Activated naive CD8-positive, alpha-beta T cell treated with anti-CD3 and anti-CD28 coated beads, Interleukin-2, amount 50 U/mL, for 24 hours (primary cell): ENCODE measurements at regions not wholly inside any gene's neighbourhood (a gene's known extent, or its start where the extent isn't known, plus 50 kb on each side); places are given as distances from the start of the nearest gene placed in this dataset.

Experiments
- ATAC-seq: fragments of 150-1000 bp; cut with Tn5 transposase; one replicate; pipeline ENCODE4 v1.10.0; 2021
- DNase-seq: peaks from one replicate; pipeline ENCODE4 v3.0.0; 2021
- H3K27ac Mint-ChIP-seq: one replicate; pipeline ENCODE4 v1.8.0; 2021; ENCODE audit warnings: mild to moderate bottlenecking, mixed read lengths
- H3K27me3 Mint-ChIP-seq: one replicate; pipeline ENCODE4 v1.8.0; 2021; ENCODE audit warnings: mixed read lengths
- H3K36me3 Mint-ChIP-seq: one replicate; pipeline ENCODE4 v1.8.0; 2021; ENCODE audit warnings: low read depth, mixed read lengths
- H3K4me1 Mint-ChIP-seq: one replicate; pipeline ENCODE4 v1.8.0; 2021; ENCODE audit warnings: mixed read lengths
- H3K4me3 Mint-ChIP-seq: one replicate; pipeline ENCODE4 v1.8.0; 2021; ENCODE audit warnings: mild to moderate bottlenecking, moderate library complexity, mixed read lengths
- H3K9me3 Mint-ChIP-seq: one replicate; pipeline ENCODE4 v1.8.0; 2021; ENCODE audit warnings: mixed read lengths

DNA sequence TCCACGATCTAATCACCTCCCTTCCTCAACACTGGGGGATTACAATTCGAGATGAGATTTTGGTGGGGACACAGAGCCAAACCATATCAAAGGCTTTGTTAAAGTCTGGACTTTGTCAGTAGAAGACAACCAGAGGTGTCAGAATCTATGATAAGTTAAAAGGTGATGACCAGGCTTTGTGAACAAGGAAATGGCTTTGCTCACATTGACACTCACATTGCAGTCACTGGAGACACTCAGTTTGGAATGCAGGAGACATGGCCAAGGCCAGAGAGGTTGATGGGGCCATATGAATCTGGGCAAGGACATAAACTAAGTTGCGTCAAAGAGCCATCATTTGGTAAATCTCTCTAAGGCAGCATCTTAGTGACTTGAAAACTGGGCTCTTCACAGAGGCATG lies 678.2 kb upstream of the FSHR start:
- Mint-ChIP-seq H3K27ac (no peak overlapping the region), H3K4me3 (no peak overlapping the region), H3K4me1 (no peaks in the 10 kb centered on the region), H3K9me3 (no peaks in the 10 kb centered on the region), H3K27me3 (no peaks in the 10 kb centered on the region), H3K36me3 (no peaks in the 10 kb centered on the region)
- DNase-seq (no peak), ATAC-seq (no peak)

GRCh38 chr2:49831698-49832367 lies 677.5 kb upstream of the FSHR start:
- no peaks in the 10 kb centered on the region for H3K9me3 Mint-ChIP-seq

GRCh38 chr2:49830846-49831245 lies 676.5 kb upstream of the FSHR start:
- no peaks in the 10 kb centered on the region for H3K9me3 Mint-ChIP-seq
- H3K27ac Mint-ChIP-seq, result no peak overlapping the region
- H3K4me3 Mint-ChIP-seq, result no peak overlapping the region

More at GRCh38 chr2:49831698-49832367, 677.5 kb upstream of the FSHR start:
- no peaks in the 10 kb centered on the region for H3K36me3 Mint-ChIP-seq
- H3K4me3 Mint-ChIP-seq, result no peak overlapping the region
- DNase-seq, result no peak
- no peak for ATAC-seq
- H3K27me3 Mint-ChIP-seq, result no peaks in the 10 kb centered on the region
- H3K27ac Mint-ChIP-seq, result no peak overlapping the region
- no peaks in the 10 kb centered on the region for H3K4me1 Mint-ChIP-seq

DNA sequence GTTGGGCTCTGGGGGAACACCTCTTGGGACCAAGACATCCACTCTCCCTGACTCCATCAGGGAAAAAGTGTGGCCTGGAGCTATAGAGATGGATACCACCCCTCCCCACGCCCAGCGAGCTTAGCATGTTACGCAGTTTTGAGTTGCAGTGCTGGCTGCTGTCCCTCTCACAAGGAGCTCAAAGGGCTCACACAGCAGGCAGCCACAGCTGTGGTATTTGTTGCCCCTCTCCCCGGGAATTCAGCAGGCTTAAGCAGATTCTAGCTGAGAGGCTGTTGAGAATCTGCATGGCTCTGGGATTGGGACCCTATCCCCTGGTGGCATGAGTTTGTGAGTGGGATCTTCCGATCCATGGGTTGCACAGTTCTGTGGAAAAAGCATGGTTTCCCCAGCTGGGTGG lies 673.1 kb upstream of the FSHR start:
- H3K4me1 Mint-ChIP-seq, result no peaks in the 10 kb centered on the region
- H3K9me3 Mint-ChIP-seq, result peaks cover 29% of the 10 kb centered on the region
- H3K27me3 Mint-ChIP-seq, result no peaks in the 10 kb centered on the region

More at GRCh38 chr2:49830846-49831245, 676.5 kb upstream of the FSHR start:
- H3K36me3 Mint-ChIP-seq, result no peaks in the 10 kb centered on the region
- DNase-seq (no peak), ATAC-seq (no peak)
- H3K27me3 Mint-ChIP-seq, result no peaks in the 10 kb centered on the region
- H3K4me1 Mint-ChIP-seq, result no peaks in the 10 kb centered on the region

DNA sequence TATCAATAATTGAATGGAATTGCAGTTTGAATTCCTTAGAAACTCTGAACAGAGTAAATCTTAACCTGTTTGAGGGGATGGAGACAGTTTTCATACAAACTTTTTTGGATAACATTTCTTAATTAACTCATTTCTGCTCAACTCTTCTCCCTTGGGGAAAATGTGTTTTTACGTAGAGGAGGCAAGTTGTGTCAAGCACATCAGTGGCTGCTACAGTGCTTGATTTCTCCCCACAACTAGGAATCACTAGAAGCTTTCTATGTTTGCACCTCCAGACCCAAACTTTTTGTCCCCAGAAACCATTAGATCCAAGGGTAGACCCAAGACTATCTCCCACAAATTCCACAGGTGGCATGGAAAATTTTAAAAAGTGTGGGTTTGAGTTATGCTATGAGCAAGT lies 658.9 kb upstream of the FSHR start:
- H3K4me1 Mint-ChIP-seq, result no peaks in the 10 kb centered on the region
- no peak for DNase-seq
- no peak for ATAC-seq
- no peak overlapping the region for H3K4me3 Mint-ChIP-seq
- H3K27me3 Mint-ChIP-seq, result no peaks in the 10 kb centered on the region
- no peak overlapping the region for H3K27ac Mint-ChIP-seq
- H3K9me3 Mint-ChIP-seq, result no peaks in the 10 kb centered on the region
- H3K36me3 Mint-ChIP-seq, result no peaks in the 10 kb centered on the region

More for the DNA sequence above, 673.1 kb upstream of the FSHR start:
- no peak for ATAC-seq
- Mint-ChIP-seq H3K36me3 (no peaks in the 10 kb centered on the region), H3K4me3 (no peak overlapping the region), H3K27ac (no peak overlapping the region)
- DNase-seq, result no peak

GRCh38 chr2:49812730-49813129 lies 658.4 kb upstream of the FSHR start:
- no peak for ATAC-seq
- H3K27ac Mint-ChIP-seq, result no peak overlapping the region
- H3K36me3 Mint-ChIP-seq, result no peaks in the 10 kb centered on the region
- H3K27me3 Mint-ChIP-seq, result no peaks in the 10 kb centered on the region
- DNase-seq, result no peak
- H3K9me3 Mint-ChIP-seq, result no peaks in the 10 kb centered on the region
- no peaks in the 10 kb centered on the region for H3K4me1 Mint-ChIP-seq
- no peak overlapping the region for H3K4me3 Mint-ChIP-seq

DNA sequence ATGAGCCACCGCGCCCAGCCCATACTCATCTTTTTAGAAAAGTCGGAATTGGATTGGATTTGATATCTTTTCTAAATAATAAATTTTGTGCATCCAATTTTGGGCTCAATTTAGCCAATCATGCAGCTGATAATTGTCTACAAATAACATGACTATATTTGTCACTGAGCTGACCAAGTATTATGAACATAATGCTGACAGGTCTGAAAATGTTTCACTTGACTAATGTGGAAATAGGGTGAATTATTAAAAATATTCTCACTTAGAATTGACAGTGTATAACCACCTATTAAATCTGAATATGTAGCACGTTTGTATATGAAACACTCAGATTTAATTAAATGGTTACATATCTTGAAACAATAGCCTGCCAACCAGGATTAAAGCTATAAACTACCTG lies 657.2 kb upstream of the FSHR start:
- Mint-ChIP-seq H3K27me3 (no peaks in the 10 kb centered on the region), H3K9me3 (no peaks in the 10 kb centered on the region), H3K4me3 (no peak overlapping the region), H3K4me1 (no peaks in the 10 kb centered on the region), H3K27ac (no peak overlapping the region), H3K36me3 (no peaks in the 10 kb centered on the region)
- no peak for DNase-seq
- no peak for ATAC-seq

GRCh38 chr2:49807689-49808088 lies 653.4 kb upstream of the FSHR start:
- no peaks in the 10 kb centered on the region for H3K9me3 Mint-ChIP-seq
- no peak overlapping the region for H3K4me3 Mint-ChIP-seq
- H3K27ac Mint-ChIP-seq, result no peak overlapping the region
- ATAC-seq (no peak), DNase-seq (no peak)
- H3K36me3 Mint-ChIP-seq, result no peaks in the 10 kb centered on the region
- H3K4me1 Mint-ChIP-seq, result no peaks in the 10 kb centered on the region
- H3K27me3 Mint-ChIP-seq, result no peaks in the 10 kb centered on the region

GRCh38 chr2:49804111-49804510 lies 649.8 kb upstream of the FSHR start:
- Mint-ChIP-seq H3K27me3 (no peaks in the 10 kb centered on the region), H3K27ac (no peak overlapping the region), H3K36me3 (no peaks in the 10 kb centered on the region), H3K4me1 (no peaks in the 10 kb centered on the region), H3K9me3 (peaks cover 9% of the 10 kb centered on the region), H3K4me3 (no peak overlapping the region)
- ATAC-seq (no peak), DNase-seq (no peak)

GRCh38 chr2:49801898-49802450 lies 647.7 kb upstream of the FSHR start:
- no peaks in the 10 kb centered on the region for H3K27me3 Mint-ChIP-seq
- peaks cover 14% of the 10 kb centered on the region for H3K9me3 Mint-ChIP-seq
- no peaks in the 10 kb centered on the region for H3K36me3 Mint-ChIP-seq
- no peak overlapping the region for H3K4me3 Mint-ChIP-seq
- no peak overlapping the region for H3K27ac Mint-ChIP-seq
- DNase-seq, result no peak
- no peaks in the 10 kb centered on the region for H3K4me1 Mint-ChIP-seq
- no peak for ATAC-seq

- no peak for DNase-seq
- peaks cover 26% of the 10 kb centered on the region for H3K9me3 Mint-ChIP-seq
- no peaks in the 10 kb centered on the region for H3K4me1 Mint-ChIP-seq
- ATAC-seq, result no peak
- no peaks in the 10 kb centered on the region for H3K27me3 Mint-ChIP-seq
- no peak overlapping the region for H3K4me3 Mint-ChIP-seq
- H3K36me3 Mint-ChIP-seq, result no peaks in the 10 kb centered on the region
- no peak overlapping the region for H3K27ac Mint-ChIP-seq
These were observed 644.3 kb upstream of the FSHR start for GRCh38 chr2:49798570-49798969.

GRCh38 chr2:49796266-49796665 lies 642.0 kb upstream of the FSHR start:
- Mint-ChIP-seq H3K27ac (no peak overlapping the region), H3K36me3 (no peaks in the 10 kb centered on the region), H3K4me1 (no peaks in the 10 kb centered on the region), H3K4me3 (no peak overlapping the region), H3K9me3 (peaks cover 30% of the 10 kb centered on the region), H3K27me3 (no peaks in the 10 kb centered on the region)
- DNase-seq (no peak), ATAC-seq (no peak)

DNA sequence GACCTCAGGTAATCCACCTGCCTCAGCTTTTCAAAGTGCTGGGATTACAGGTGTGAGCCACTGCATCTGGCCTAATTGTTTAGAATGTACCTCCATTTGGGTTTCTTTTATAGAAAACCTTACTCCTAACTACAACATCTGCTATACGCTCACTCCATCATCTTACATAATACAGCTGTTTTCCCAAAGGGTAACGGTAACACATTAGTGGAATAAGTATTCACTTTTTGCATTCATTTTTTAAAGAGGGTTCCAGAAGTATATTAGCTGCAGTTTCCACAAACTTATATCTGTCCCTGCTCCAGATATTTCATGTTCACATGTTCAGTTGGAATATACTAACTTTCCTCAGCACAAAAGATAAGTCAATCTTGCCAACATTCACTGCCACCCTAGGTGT lies 640.1 kb upstream of the FSHR start:
- no peaks in the 10 kb centered on the region for H3K27me3 Mint-ChIP-seq
- no peak overlapping the region for H3K27ac Mint-ChIP-seq
- peaks cover 21% of the 10 kb centered on the region for H3K9me3 Mint-ChIP-seq
- no peak for DNase-seq
- ATAC-seq, result no peak
- H3K4me1 Mint-ChIP-seq, result no peaks in the 10 kb centered on the region
- no peak overlapping the region for H3K4me3 Mint-ChIP-seq
- H3K36me3 Mint-ChIP-seq, result no peaks in the 10 kb centered on the region

- no peak for DNase-seq
- no peaks in the 10 kb centered on the region for H3K4me1 Mint-ChIP-seq
- no peaks in the 10 kb centered on the region for H3K36me3 Mint-ChIP-seq
- H3K27me3 Mint-ChIP-seq, result no peaks in the 10 kb centered on the region
- ATAC-seq, result no peak
- H3K27ac Mint-ChIP-seq, result no peak overlapping the region
- peaks cover 11% of the 10 kb centered on the region for H3K9me3 Mint-ChIP-seq
- H3K4me3 Mint-ChIP-seq, result no peak overlapping the region
These were observed 634.0 kb upstream of the FSHR start for GRCh38 chr2:49788300-49788699.

DNA sequence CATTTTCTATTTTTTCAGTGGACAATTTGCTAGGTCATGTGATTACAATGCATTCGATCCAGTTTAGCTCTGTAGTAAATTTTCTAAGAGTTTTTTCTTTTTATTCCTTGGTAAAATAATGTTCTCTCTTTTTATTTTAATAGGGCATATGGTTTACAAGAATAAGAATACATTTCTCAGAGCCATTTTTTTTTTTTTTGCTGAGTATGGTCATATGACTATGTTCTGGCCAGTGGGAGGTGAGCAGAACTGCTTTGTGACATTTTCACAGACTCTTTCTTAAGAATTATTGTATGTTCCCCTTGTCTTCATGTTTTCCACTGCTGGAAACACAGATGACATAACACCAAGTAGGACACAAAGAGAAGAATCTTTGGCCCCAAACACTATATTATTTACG lies 626.6 kb upstream of the FSHR start:
- H3K4me1 Mint-ChIP-seq, result no peaks in the 10 kb centered on the region
- no peak for DNase-seq
- no peak overlapping the region for H3K4me3 Mint-ChIP-seq
- peaks cover 4% of the 10 kb centered on the region for H3K9me3 Mint-ChIP-seq
- no peaks in the 10 kb centered on the region for H3K36me3 Mint-ChIP-seq
- no peak overlapping the region for H3K27ac Mint-ChIP-seq
- no peak for ATAC-seq
- no peaks in the 10 kb centered on the region for H3K27me3 Mint-ChIP-seq
